Lower lobe of right lung (tissue), 2 donors: ENCODE measurements at regions not wholly inside any gene's neighbourhood (a gene's known extent, or its start where the extent isn't known, plus 50 kb on each side); places are given as distances from the start of the nearest gene placed in this dataset.
"Not testable (repeated sequence)": the region's sequence is repeated elsewhere in the genome, so short reads cannot be mapped to it uniquely, and the experiment has no call there.

Source experiments
- ATAC-seq, 2 donors: fragments of 200-7000 bp; cut with Tn5 transposase; one replicate each; pipeline ENCODE4 v1.9.1; 2020 to 2022; ENCODE audit warnings: mild to moderate bottlenecking in 2 of 2, moderate library complexity in 2 of 2
- DNase-seq: peaks from one replicate; pipeline ENCODE4 v3.0.0-alpha.2; 2020
- H3K27ac ChIP-seq: fragments of 200-600 bp; one replicate; pipeline ENCODE4 v1.8.0; 2022
- H3K27me3 ChIP-seq: fragments of 200-600 bp; one replicate; pipeline ENCODE4 v1.8.0; 2022; ENCODE audit warnings: low read depth
- H3K36me3 ChIP-seq: fragments of 200-600 bp; one replicate; pipeline ENCODE4 v1.8.0; 2022; ENCODE audit warnings: mild to moderate bottlenecking
- H3K4me1 ChIP-seq: fragments of 200-600 bp; one replicate; pipeline ENCODE4 v1.8.0; 2022
- H3K4me3 ChIP-seq: fragments of 200-600 bp; one replicate; pipeline ENCODE4 v1.8.0; 2022; ENCODE audit warnings: mild to moderate bottlenecking
- H3K9me3 ChIP-seq: fragments of 200-600 bp; one replicate; pipeline ENCODE4 v1.8.0; 2022
- intact Hi-C: fragments of 100-400 bp; cut with DNase I; formaldehyde crosslinking; loops from one replicate; pipeline ENCODE4 v1.11.0; 2022
- TF ChIP-seq, protein P1 (sequence below): fragments of 200-600 bp; IDR thresholded peaks from one replicate; pipeline ENCODE4 v1.8.0; 2022; ENCODE audit warnings: antibody characterized with exemption, mild to moderate bottlenecking
- donor health status: DM: no; HTN: yes; CAD: no; lungs with severe emphysema.

GRCh38 chr10:105734479-105734878 lies 1093.4 kb downstream of the SORCS3 start:
- no peaks in the 10 kb centered on the region for H3K27me3 ChIP-seq
- TF ChIP-seq, protein P1, sequence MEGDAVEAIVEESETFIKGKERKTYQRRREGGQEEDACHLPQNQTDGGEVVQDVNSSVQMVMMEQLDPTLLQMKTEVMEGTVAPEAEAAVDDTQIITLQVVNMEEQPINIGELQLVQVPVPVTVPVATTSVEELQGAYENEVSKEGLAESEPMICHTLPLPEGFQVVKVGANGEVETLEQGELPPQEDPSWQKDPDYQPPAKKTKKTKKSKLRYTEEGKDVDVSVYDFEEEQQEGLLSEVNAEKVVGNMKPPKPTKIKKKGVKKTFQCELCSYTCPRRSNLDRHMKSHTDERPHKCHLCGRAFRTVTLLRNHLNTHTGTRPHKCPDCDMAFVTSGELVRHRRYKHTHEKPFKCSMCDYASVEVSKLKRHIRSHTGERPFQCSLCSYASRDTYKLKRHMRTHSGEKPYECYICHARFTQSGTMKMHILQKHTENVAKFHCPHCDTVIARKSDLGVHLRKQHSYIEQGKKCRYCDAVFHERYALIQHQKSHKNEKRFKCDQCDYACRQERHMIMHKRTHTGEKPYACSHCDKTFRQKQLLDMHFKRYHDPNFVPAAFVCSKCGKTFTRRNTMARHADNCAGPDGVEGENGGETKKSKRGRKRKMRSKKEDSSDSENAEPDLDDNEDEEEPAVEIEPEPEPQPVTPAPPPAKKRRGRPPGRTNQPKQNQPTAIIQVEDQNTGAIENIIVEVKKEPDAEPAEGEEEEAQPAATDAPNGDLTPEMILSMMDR, result no peak
- H3K36me3 ChIP-seq, result no peaks in the 10 kb centered on the region
- no peaks in the 10 kb centered on the region for H3K4me1 ChIP-seq
- ATAC-seq (no peak), DNase-seq (no peak)
- no peaks in the 10 kb centered on the region for H3K9me3 ChIP-seq
- intact Hi-C loops, result no loop called here
- no peak overlapping the region for H3K27ac ChIP-seq
- no peak overlapping the region for H3K4me3 ChIP-seq

DNA sequence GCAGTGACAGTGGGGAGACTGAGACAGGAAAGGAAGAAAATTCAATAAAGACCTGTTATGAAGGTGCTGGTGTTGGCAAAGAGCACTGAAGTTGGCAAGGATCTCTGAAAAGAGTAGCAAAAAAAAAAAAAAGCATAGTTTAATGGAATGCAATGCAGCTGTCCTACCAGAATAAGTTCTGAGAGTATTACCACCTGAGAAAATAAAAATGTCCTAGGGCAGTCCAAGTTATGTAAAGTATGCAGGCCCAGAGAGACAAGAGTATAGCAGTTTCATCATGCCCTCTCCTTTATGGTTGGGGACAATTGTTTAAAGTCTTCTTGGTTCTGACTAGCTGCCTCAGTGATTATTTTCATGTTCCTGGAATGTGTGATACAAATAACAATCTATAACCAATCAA lies 1092.8 kb downstream of the SORCS3 start:
- TF ChIP-seq, protein P1, result no peak
- intact Hi-C loops, result no loop called here

GRCh38 chr10:105729428-105729827 lies 1088.3 kb downstream of the SORCS3 start:
- ATAC-seq (peak; percentile 38 to 48), DNase-seq (no peak)

More for the DNA sequence above, 1092.8 kb downstream of the SORCS3 start:
- DNase-seq, result no peak
- Histone ChIP-seq H3K36me3 (no peaks in the 10 kb centered on the region), H3K4me1 (no peaks in the 10 kb centered on the region), H3K4me3 (no peak overlapping the region), H3K27ac (no peak overlapping the region), H3K9me3 (no peaks in the 10 kb centered on the region), H3K27me3 (no peaks in the 10 kb centered on the region)
- ATAC-seq, result no peak

DNA sequence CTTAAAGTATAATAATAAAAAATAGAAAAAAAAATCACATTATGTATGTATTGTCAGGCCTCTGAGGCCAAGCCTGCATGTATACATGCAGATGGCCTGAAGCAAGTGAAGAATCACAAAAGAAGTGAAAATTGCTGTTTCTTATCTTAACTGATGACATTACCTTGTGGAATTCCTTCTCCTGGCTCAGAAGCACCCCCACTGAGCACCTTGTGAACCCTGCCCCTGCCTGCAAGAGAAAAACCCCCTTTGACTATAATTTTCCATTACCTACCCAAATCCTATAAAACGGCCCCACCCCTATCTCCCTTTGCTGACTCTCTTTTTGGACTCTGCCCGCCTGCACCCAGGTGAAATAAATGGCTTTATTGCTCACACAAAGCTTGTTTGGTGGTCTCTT lies 1086.5 kb downstream of the SORCS3 start:
- H3K36me3 ChIP-seq, DNase-seq, H3K4me3 ChIP-seq, intact Hi-C loops, H3K27me3 ChIP-seq, H3K27ac ChIP-seq, ATAC-seq, H3K9me3 ChIP-seq, H3K4me1 ChIP-seq: not testable (repeated sequence)

More at GRCh38 chr10:105729428-105729827, 1088.3 kb downstream of the SORCS3 start:
- intact Hi-C loops, result no loop called here
- no peaks in the 10 kb centered on the region for H3K27me3 ChIP-seq
- H3K4me3 ChIP-seq, result no peak overlapping the region
- TF ChIP-seq, protein P1, result no peak
- H3K36me3 ChIP-seq, result no peaks in the 10 kb centered on the region
- H3K4me1 ChIP-seq, result no peaks in the 10 kb centered on the region
- H3K9me3 ChIP-seq, result no peaks in the 10 kb centered on the region
- no peak overlapping the region for H3K27ac ChIP-seq

GRCh38 chr10:105727131-105727530 lies 1086.0 kb downstream of the SORCS3 start:
- intact Hi-C loops, result no loop called here
- DNase-seq (no peak), ATAC-seq (no peak)
- no peaks in the 10 kb centered on the region for H3K36me3 ChIP-seq
- no peak overlapping the region for H3K27ac ChIP-seq
- TF ChIP-seq, protein P1, result no peak
- H3K9me3 ChIP-seq, result no peaks in the 10 kb centered on the region
- no peak overlapping the region for H3K4me3 ChIP-seq
- no peaks in the 10 kb centered on the region for H3K4me1 ChIP-seq
- no peaks in the 10 kb centered on the region for H3K27me3 ChIP-seq

- H3K27me3 ChIP-seq, result no peaks in the 10 kb centered on the region
- H3K4me3 ChIP-seq, result no peak overlapping the region
- no peaks in the 10 kb centered on the region for H3K36me3 ChIP-seq
- no peak overlapping the region for H3K27ac ChIP-seq
- no peaks in the 10 kb centered on the region for H3K4me1 ChIP-seq
- DNase-seq (no peak), ATAC-seq (no peak)
- TF ChIP-seq, protein P1, result no peak
- no peaks in the 10 kb centered on the region for H3K9me3 ChIP-seq
- intact Hi-C loops, result no loop called here
These were observed 1085.1 kb downstream of the SORCS3 start for GRCh38 chr10:105726149-105726548.
